ENCODE measurements at regions not wholly inside any gene's neighbourhood (a gene's known extent, or its start where the extent isn't known, plus 50 kb on each side); places are given as distances from the start of the nearest gene placed in this dataset.

DNA sequence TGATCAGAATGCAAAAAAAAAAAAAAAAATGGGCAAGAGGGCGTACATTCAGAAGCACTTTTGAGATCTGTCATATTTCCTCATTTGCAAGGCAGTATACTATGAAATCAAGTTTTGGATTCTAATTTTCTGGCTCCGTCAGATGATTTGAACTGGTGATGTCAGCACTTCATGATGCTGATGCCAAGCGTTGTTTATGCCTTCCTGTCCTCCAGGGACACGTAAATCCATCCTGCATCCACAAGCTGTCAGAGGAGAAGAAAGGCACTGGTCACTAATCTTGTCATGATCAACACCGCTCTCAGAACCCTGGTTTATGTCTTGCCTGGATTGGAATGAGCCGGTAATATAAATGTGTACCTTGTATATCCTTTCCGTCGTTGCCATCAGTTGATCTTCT is 152.1 kb upstream of the EPHA3 start:
- TF ChIP-seq, protein P1, sequence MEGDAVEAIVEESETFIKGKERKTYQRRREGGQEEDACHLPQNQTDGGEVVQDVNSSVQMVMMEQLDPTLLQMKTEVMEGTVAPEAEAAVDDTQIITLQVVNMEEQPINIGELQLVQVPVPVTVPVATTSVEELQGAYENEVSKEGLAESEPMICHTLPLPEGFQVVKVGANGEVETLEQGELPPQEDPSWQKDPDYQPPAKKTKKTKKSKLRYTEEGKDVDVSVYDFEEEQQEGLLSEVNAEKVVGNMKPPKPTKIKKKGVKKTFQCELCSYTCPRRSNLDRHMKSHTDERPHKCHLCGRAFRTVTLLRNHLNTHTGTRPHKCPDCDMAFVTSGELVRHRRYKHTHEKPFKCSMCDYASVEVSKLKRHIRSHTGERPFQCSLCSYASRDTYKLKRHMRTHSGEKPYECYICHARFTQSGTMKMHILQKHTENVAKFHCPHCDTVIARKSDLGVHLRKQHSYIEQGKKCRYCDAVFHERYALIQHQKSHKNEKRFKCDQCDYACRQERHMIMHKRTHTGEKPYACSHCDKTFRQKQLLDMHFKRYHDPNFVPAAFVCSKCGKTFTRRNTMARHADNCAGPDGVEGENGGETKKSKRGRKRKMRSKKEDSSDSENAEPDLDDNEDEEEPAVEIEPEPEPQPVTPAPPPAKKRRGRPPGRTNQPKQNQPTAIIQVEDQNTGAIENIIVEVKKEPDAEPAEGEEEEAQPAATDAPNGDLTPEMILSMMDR (conservative IDR thresholded peaks at IDR 0.05 in 1 of 2, IDR thresholded peaks at IDR 0.05 in 1 of 2; ENCODE audit: extremely low read depth in 1 of 2, insufficient read depth in 1 of 2, low read depth in 1 of 2, low read length in 2 of 2) = no peak
- no peak for TF ChIP-seq EZH2 (IDR thresholded peaks at IDR 0.05; ENCODE audit: borderline replicate concordance, low read length)

All from mammary epithelial cell (primary cell).